ENCODE measurements at regions not wholly inside any gene's neighbourhood (a gene's known extent, or its start where the extent isn't known, plus 50 kb on each side); places are given as distances from the start of the nearest gene placed in this dataset.

- TF ChIP-seq, protein P1, sequence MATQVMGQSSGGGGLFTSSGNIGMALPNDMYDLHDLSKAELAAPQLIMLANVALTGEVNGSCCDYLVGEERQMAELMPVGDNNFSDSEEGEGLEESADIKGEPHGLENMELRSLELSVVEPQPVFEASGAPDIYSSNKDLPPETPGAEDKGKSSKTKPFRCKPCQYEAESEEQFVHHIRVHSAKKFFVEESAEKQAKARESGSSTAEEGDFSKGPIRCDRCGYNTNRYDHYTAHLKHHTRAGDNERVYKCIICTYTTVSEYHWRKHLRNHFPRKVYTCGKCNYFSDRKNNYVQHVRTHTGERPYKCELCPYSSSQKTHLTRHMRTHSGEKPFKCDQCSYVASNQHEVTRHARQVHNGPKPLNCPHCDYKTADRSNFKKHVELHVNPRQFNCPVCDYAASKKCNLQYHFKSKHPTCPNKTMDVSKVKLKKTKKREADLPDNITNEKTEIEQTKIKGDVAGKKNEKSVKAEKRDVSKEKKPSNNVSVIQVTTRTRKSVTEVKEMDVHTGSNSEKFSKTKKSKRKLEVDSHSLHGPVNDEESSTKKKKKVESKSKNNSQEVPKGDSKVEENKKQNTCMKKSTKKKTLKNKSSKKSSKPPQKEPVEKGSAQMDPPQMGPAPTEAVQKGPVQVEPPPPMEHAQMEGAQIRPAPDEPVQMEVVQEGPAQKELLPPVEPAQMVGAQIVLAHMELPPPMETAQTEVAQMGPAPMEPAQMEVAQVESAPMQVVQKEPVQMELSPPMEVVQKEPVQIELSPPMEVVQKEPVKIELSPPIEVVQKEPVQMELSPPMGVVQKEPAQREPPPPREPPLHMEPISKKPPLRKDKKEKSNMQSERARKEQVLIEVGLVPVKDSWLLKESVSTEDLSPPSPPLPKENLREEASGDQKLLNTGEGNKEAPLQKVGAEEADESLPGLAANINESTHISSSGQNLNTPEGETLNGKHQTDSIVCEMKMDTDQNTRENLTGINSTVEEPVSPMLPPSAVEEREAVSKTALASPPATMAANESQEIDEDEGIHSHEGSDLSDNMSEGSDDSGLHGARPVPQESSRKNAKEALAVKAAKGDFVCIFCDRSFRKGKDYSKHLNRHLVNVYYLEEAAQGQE (IDR thresholded peaks at IDR 0.05; ENCODE audit: unreplicated experiment), result no peak
These were observed 257.9 kb upstream of the AMELY start (continued) for GRCh38 chrY:7169475-7169874.

DNA sequence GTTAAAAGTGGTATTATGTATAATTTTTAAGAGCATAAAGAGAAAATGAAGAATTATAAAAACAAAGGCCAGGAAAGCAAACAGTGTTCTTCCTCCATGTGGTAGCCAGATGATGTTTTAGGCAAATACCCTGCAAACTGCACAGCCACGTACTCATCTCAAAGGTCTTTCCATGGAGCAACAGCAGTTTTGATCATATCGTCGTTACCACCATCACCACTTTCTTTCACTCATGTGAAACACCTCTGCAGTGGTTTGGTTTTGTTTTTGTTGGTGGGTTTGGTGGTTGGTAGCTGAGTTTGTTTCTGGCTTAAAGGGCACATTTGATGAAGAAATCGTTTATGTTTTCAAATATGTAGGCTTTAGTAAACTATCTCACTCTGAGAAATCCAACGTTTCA is 229.9 kb upstream of the AMELY start:
- no peaks in the 10 kb centered on the region for H3K27me3 ChIP-seq (ENCODE audit: insufficient read depth)
- DNase-seq (ENCODE audit: low spot score) (no peak), ATAC-seq (no peak)
- no peaks in the 10 kb centered on the region for H3F3A ChIP-seq (replicated peaks; ENCODE audit: low read depth)
- no peaks in the 10 kb centered on the region for H3K4me1 ChIP-seq (ENCODE audit: insufficient read depth)
- TF ChIP-seq EZH2 (IDR thresholded peaks at IDR 0.05; ENCODE audit: low read depth, unreplicated experiment) (no peak), POLR2AphosphoS5 (IDR thresholded peaks at IDR 0.05; ENCODE audit: low read depth) (no peak), ZNF462 (CRISPR knock-in tag; IDR thresholded peaks at IDR 0.05) (no peak), JUNB (IDR thresholded peaks at IDR 0.05; ENCODE audit: unreplicated experiment) (no peak), CTCF (conservative IDR thresholded peaks at IDR 0.05; ENCODE audit: low read depth in 2 of 2) (no peak), STAT1 (IDR thresholded peaks at IDR 0.05; ENCODE audit: unreplicated experiment) (no peak), NANOG (IDR thresholded peaks at IDR 0.05; ENCODE audit: borderline replicate concordance) (no peak), EZH2phosphoT487 (IDR thresholded peaks at IDR 0.05; ENCODE audit: unreplicated experiment) (no peak), CREB1 (CRISPR knock-in tag; IDR thresholded peaks at IDR 0.05; ENCODE audit: low read depth) (no peak), ZNF331 (CRISPR knock-in tag; IDR thresholded peaks at IDR 0.05; ENCODE audit: low read depth) (no peak)
- TF ChIP-seq, protein P1 (IDR thresholded peaks at IDR 0.05; ENCODE audit: unreplicated experiment), result no peak
- H3K36me3 ChIP-seq (ENCODE audit: insufficient read depth), result no peaks in the 10 kb centered on the region
- no peak overlapping the region for H3K4me2 ChIP-seq
- H3K4me3 ChIP-seq, result no peak overlapping the region
- Mint-ChIP-seq H3K4me3 (no peak overlapping the region), H3K36me3 (ENCODE audit: low read depth) (no peaks in the 10 kb centered on the region), H3K27me3 (ENCODE audit: insufficient read depth, low read depth, poor library complexity) (no peaks in the 10 kb centered on the region), H3K9me3 (peaks cover 4% of the 10 kb centered on the region; the same call in 2 of the 3 replicates), H3K27ac (no peak overlapping the region), H3K4me1 (no peaks in the 10 kb centered on the region)
- H3K79me2 ChIP-seq (replicated peaks; ENCODE audit: insufficient read depth), result no peaks in the 10 kb centered on the region
- no peak overlapping the region for H3K27ac ChIP-seq (ENCODE audit: low read depth)
- H3K9me2 ChIP-seq (ENCODE audit: insufficient read depth), result no peaks in the 10 kb centered on the region
- no peak overlapping the region for H2AFZ ChIP-seq
- no peaks in the 10 kb centered on the region for H4K20me1 ChIP-seq (replicated peaks; ENCODE audit: insufficient read depth)

Measured in GM23338 (cell line).